ENCODE measurements at regions not wholly inside any gene's neighbourhood (a gene's known extent, or its start where the extent isn't known, plus 50 kb on each side); places are given as distances from the start of the nearest gene placed in this dataset.

DNA sequence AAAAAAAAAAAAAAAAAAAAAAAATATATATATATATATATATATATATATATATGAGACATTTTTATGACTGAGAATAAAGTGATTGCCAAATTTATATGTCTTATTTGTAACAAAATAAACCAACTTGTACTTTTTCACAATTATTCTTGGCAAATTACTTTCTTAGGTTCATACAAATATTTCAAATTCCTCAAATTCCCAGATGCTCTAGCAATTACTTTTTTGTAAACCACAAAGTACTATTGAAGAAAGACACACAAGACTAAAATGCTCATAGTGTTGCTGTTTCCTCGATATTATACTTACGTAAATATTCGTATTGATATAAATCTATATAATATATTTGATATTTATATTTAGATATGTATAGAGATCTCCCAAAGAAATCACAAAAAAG is 390.0 kb downstream of the FAT4 start:
- H3K27ac Mint-ChIP-seq, result no peak overlapping the region

DNA sequence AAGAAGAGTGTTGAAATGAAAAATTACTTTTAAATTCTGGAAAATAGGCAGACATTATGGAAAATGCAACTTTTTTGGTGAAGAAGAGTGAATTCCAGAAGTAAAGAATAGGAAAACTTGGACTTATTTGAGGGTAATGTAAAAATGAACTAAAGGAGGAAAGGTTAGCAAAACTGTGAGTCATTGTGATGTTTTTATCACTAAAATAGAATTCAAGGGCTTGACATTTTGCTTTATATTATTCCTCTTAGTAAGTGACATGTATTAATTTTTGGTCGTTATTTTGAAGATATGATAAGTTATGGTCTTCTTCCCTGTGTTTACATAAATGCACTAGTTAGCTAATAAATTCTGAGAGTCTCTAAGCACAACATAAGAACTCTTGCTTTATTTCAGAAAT is 390.9 kb downstream of the FAT4 start:
- H3K4me3 Mint-ChIP-seq, result no peak overlapping the region
- no peak overlapping the region for H3K27ac Mint-ChIP-seq
- TF ChIP-seq, protein P1, sequence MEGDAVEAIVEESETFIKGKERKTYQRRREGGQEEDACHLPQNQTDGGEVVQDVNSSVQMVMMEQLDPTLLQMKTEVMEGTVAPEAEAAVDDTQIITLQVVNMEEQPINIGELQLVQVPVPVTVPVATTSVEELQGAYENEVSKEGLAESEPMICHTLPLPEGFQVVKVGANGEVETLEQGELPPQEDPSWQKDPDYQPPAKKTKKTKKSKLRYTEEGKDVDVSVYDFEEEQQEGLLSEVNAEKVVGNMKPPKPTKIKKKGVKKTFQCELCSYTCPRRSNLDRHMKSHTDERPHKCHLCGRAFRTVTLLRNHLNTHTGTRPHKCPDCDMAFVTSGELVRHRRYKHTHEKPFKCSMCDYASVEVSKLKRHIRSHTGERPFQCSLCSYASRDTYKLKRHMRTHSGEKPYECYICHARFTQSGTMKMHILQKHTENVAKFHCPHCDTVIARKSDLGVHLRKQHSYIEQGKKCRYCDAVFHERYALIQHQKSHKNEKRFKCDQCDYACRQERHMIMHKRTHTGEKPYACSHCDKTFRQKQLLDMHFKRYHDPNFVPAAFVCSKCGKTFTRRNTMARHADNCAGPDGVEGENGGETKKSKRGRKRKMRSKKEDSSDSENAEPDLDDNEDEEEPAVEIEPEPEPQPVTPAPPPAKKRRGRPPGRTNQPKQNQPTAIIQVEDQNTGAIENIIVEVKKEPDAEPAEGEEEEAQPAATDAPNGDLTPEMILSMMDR (IDR thresholded peaks at IDR 0.05; ENCODE audit: unreplicated experiment), result no peak
- no peak for DNase-seq (ENCODE audit: low spot score in 2 of 2, unreplicated experiment in 2 of 2)
- H3K9me3 Mint-ChIP-seq, result no peaks in the 10 kb centered on the region
- H3K27me3 Mint-ChIP-seq (ENCODE audit: low read depth), result no peaks in the 10 kb centered on the region
- peaks cover 7% of the 10 kb centered on the region for H3K4me1 Mint-ChIP-seq
- no peaks in the 10 kb centered on the region for H3K36me3 Mint-ChIP-seq

More for the DNA sequence above, 390.0 kb downstream of the FAT4 start:
- TF ChIP-seq, protein P1 (IDR thresholded peaks at IDR 0.05; ENCODE audit: unreplicated experiment), result no peak
- no peak overlapping the region for H3K4me3 Mint-ChIP-seq
- no peaks in the 10 kb centered on the region for H3K36me3 Mint-ChIP-seq
- H3K9me3 Mint-ChIP-seq, result no peaks in the 10 kb centered on the region
- H3K4me1 Mint-ChIP-seq, result peaks cover 7% of the 10 kb centered on the region
- no peaks in the 10 kb centered on the region for H3K27me3 Mint-ChIP-seq (ENCODE audit: low read depth)
- DNase-seq (ENCODE audit: low spot score in 2 of 2, unreplicated experiment in 2 of 2), result no peak

DNA sequence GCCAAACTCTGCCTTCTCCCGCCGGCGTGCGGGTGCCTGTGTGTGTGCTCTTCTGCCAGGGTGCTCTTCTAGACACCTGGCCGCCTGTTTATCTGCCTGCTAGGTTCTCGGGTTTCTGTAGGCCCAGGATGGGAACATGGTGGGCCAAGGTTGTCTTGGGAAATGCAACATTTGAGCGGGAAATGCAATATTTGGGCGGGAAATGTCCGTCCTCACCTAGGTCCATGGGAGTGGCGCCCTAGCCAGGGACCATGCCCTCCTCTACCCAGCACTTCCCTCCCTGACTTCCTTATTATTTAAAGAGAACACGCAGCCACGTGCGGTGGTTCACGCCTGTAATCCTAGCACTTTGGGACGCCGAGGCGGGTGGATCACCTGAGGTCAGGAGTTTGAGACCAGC is 392.6 kb downstream of the FAT4 start:
- H3K36me3 Mint-ChIP-seq, result no peaks in the 10 kb centered on the region
- H3K4me1 Mint-ChIP-seq, result peaks cover 7% of the 10 kb centered on the region
- no peak for DNase-seq (ENCODE audit: low spot score in 2 of 2, unreplicated experiment in 2 of 2)
- no peaks in the 10 kb centered on the region for H3K9me3 Mint-ChIP-seq
- no peak overlapping the region for H3K27ac Mint-ChIP-seq
- H3K4me3 Mint-ChIP-seq, result no peak overlapping the region
- H3K27me3 Mint-ChIP-seq (ENCODE audit: low read depth), result no peaks in the 10 kb centered on the region
- TF ChIP-seq, protein P1 (IDR thresholded peaks at IDR 0.05; ENCODE audit: unreplicated experiment), result no peak

DNA sequence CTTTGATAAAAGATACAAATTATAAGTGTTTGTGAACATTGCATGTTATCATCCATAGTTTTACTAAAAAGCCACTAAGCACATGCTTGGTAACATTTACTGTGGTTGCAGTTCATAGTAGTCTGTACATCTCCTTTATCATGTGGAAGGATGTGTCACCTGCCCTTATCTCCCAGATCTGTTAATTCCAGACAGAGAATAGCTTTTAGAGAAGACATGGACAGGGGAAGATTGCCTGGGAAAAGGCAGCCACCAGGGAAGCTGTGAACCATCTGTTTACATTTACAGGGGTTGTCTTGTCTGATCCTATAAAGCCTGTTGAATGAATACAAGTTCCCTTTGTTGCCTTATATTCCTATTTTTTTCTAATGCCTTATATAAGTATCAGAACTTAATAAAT is 396.0 kb downstream of the FAT4 start:
- Mint-ChIP-seq H3K27me3 (ENCODE audit: low read depth) (no peaks in the 10 kb centered on the region), H3K27ac (no peak overlapping the region), H3K4me3 (no peak overlapping the region), H3K9me3 (no peaks in the 10 kb centered on the region), H3K4me1 (no peaks in the 10 kb centered on the region), H3K36me3 (no peaks in the 10 kb centered on the region)
- TF ChIP-seq, protein P1 (IDR thresholded peaks at IDR 0.05; ENCODE audit: unreplicated experiment), result no peak
- no peak for DNase-seq (ENCODE audit: low spot score in 2 of 2, unreplicated experiment in 2 of 2)

DNA sequence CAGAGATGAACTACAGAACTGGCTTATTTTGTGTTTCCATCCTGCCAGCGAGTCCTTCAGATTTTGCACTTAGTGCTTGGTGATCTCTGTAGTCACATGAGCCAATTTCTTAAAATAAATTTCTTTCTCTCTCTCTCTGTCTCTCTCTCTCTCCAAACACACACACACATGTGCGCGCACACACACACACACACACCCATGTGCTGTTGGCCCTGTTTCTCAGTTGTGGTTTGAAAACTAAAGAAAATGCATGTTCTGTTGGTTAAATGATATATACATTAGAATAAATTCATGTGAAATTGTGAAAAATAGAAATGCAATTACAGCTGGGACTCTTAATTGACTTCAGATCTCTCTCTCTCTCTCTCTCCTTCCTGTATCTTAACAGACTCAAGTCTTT is 399.3 kb downstream of the FAT4 start:
- Mint-ChIP-seq H3K27me3 (ENCODE audit: low read depth) (no peaks in the 10 kb centered on the region), H3K9me3 (peaks cover 4% of the 10 kb centered on the region), H3K27ac (no peak overlapping the region), H3K36me3 (no peaks in the 10 kb centered on the region), H3K4me3 (no peak overlapping the region), H3K4me1 (no peaks in the 10 kb centered on the region)
- TF ChIP-seq, protein P1 (IDR thresholded peaks at IDR 0.05; ENCODE audit: unreplicated experiment), result no peak
- no peak for DNase-seq (ENCODE audit: low spot score in 2 of 2, unreplicated experiment in 2 of 2)

DNA sequence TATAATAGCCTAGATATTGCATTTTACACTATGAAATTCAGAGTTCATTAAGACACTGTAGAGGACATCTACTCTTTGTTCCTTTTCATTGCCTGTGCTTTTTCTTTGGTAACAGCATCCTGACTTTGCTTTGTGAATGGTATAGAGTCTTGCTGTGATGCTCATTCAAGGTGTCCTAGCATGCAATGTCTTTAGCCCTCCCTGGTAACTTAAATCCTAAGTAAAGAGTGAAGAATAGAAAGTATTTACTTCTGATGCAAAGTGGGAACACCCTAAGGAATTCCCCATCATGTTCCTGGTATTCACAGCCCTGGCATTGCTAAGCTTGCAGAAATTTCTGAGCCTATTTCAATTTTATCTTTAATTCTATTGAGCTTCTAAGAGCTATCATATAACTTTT is 400.1 kb downstream of the FAT4 start:
- TF ChIP-seq, protein P1 (IDR thresholded peaks at IDR 0.05; ENCODE audit: unreplicated experiment), result no peak
- H3K9me3 Mint-ChIP-seq, result peaks cover 4% of the 10 kb centered on the region
- H3K4me3 Mint-ChIP-seq, result no peak overlapping the region
- H3K36me3 Mint-ChIP-seq, result no peaks in the 10 kb centered on the region
- H3K4me1 Mint-ChIP-seq, result no peaks in the 10 kb centered on the region
- DNase-seq (ENCODE audit: low spot score in 2 of 2, unreplicated experiment in 2 of 2), result no peak
- no peak overlapping the region for H3K27ac Mint-ChIP-seq
- H3K27me3 Mint-ChIP-seq (ENCODE audit: low read depth), result no peaks in the 10 kb centered on the region
